Stimulated activated CD8-positive, alpha-beta memory T cell treated with anti-CD3 and anti-CD28 coated beads, Interleukin-2, amount 100 ng/mL, for 48 hours (primary cell): ENCODE measurements at regions not wholly inside any gene's neighbourhood (a gene's known extent, or its start where the extent isn't known, plus 50 kb on each side); places are given as distances from the start of the nearest gene placed in this dataset.
"Not testable (repeated sequence)": the region's sequence is repeated elsewhere in the genome, so short reads cannot be mapped to it uniquely, and the experiment has no call there.

Source experiments
- DNase-seq, 2 donors: peaks; one replicate each; pipeline ENCODE4 v3.0.0-alpha.2; 2020; ENCODE audit warnings: low read depth in 2 of 2

GRCh38 chr12:61029516-61029915 is 1230.7 kb upstream of the USP15 start:
- DNase-seq: no peak

- no peak for DNase-seq
Measured at GRCh38 chr12:61037792-61038191, 1222.4 kb upstream of the USP15 start.

- DNase-seq: no peak
Measured at GRCh38 chr12:61043838-61044237, 1216.4 kb upstream of the USP15 start.

DNA sequence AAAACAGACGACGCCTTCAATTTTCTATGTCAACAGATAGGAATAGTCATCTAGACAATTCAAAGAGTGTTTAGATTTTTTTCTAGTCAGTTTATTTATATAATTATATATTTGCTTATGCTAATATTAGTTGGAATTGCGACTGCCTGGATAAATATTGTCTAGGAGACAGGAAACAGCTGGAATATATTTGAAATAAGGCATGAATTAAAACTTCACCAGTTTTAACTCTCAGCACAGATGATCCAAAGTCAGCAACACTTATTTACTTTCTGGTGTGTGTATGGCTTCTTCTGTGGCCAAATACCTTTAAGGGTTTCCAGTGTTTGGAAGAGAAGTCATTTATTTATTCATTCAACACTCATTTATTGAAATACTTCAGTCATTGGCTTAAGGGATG is 1215.4 kb upstream of the USP15 start:
- DNase-seq: no peak

- no peak for DNase-seq
Measured at GRCh38 chr12:61070640-61071414, 1189.4 kb upstream of the USP15 start.

- DNase-seq: no peak
Measured at GRCh38 chr12:61072717-61073116, 1187.5 kb upstream of the USP15 start.

GRCh38 chr12:61095111-61095510 is 1165.1 kb upstream of the USP15 start:
- DNase-seq: no peak

GRCh38 chr12:61098031-61098580 is 1162.1 kb upstream of the USP15 start:
- DNase-seq: no peak

GRCh38 chr12:61107118-61107517 is 1153.1 kb upstream of the USP15 start:
- no peak for DNase-seq

- DNase-seq: no peak
Measured at GRCh38 chr12:61111218-61111617, 1149.0 kb upstream of the USP15 start.

GRCh38 chr12:61137677-61138414 is 1122.4 kb upstream of the USP15 start:
- no peak for DNase-seq

- no peak for DNase-seq
Measured at GRCh38 chr12:61138415-61138759, 1121.8 kb upstream of the USP15 start.

DNA sequence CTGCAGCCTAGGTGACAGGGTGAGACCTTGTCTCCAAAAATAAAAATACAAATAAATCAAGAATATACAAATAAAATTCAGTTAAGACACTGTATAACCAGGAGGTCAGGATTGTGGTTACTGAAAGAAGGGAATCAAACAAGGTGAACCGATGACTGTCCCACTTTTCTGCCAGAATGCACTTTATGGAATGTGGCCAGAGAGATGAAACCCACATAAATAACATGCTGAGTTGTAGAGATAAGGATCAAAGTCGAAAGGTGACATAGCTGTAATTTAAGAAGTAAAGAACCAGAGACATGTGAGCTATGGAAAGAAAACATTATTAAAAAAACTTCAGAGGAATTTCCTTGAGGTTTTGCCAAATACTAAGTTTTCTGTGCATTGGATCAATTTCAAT is 1098.2 kb upstream of the USP15 start:
- DNase-seq: no peak

- no peak for DNase-seq
Measured at GRCh38 chr12:61188801-61189595, 1071.2 kb upstream of the USP15 start.

DNA sequence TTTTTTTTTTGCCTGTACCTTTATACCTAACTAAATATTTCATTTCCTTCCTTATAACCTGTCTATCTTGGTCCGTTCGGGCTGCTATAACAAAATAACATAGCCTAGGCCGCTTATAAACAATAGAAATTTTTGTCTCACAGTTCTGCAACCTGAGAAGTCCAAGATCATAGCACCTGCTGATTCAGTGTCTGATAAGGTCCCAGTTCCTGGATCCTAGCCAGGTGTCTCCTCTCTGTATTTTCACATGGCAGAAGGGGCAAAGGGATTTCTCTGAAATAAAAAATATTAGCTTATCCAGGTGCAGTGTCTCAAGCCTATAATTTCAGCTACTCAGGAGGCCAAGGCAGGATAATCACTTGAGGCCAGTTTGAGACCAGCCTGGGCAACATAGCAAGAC is 1046.6 kb upstream of the USP15 start:
- no peak for DNase-seq

- no peak for DNase-seq
Measured at GRCh38 chr12:61220337-61220736, 1039.9 kb upstream of the USP15 start.

- DNase-seq: no peak
Measured at GRCh38 chr12:61232040-61232439, 1028.2 kb upstream of the USP15 start.

GRCh38 chr12:61250303-61250702 is 1009.9 kb upstream of the USP15 start:
- no peak for DNase-seq

GRCh38 chr12:61251076-61251475 is 1009.1 kb upstream of the USP15 start:
- DNase-seq: no peak

- no peak for DNase-seq
Measured at GRCh38 chr12:61254225-61254624, 1006.0 kb upstream of the USP15 start.

GRCh38 chr12:61264294-61264693 is 995.9 kb upstream of the USP15 start:
- not testable (repeated sequence) for DNase-seq

GRCh38 chr12:61267474-61267873 is 992.7 kb upstream of the USP15 start:
- DNase-seq: no peak
